ENCODE measurements at regions not wholly inside any gene's neighbourhood (a gene's known extent, or its start where the extent isn't known, plus 50 kb on each side); places are given as distances from the start of the nearest gene placed in this dataset.

DNA sequence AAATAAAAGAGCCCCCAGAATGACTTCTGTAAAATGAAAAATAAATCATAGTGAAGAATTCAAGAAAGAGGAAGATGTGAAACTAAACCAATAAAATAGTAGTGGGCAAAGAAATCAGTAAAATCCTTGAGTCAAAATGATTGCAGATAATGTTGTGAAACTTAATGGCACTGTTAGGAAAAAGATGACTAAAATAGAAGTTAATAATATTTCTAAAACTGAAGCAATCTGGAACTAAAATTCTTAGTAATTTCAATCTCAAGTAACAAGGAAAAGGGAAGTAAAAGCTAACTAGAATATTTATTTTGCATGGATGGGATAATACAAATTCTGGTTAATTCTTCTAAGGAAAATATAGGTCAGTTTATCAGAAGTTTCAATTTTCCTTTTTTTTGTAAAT lies 84.6 kb downstream of the TMCO5A start:
- CTCF ChIA-PET, result no interaction called here
- Histone ChIP-seq H3K27me3 (ENCODE audit: control insufficient read depth, insufficient read depth, low read length) (peaks cover 3% of the 10 kb centered on the region; the same call in 1 of the 2 replicates), H3K9me3 (ENCODE audit: control insufficient read depth, insufficient read depth, low read length) (no peaks in the 10 kb centered on the region; the same call in 1 of the 2 replicates), H3K14ac (replicated peaks; ENCODE audit: low read depth, low read length) (no peak overlapping the region), H3K4me3 (ENCODE audit: insufficient read depth, low read depth, low read length) (no peak overlapping the region), H3K79me1 (ENCODE audit: low read depth in 1 of 2, low read length in 2 of 2) (no peaks in the 10 kb centered on the region), H3K18ac (ENCODE audit: low read depth, low read length) (no peak overlapping the region), H3K23ac (ENCODE audit: low read depth, low read length) (no peak overlapping the region), H2AK5ac (ENCODE audit: low read depth, low read length) (no peak overlapping the region), H4K20me1 (ENCODE audit: insufficient read depth, low read length) (no peaks in the 10 kb centered on the region), H3K4ac (ENCODE audit: low read depth, low read length) (no peak overlapping the region), H4K91ac (ENCODE audit: insufficient read depth, low read depth, low read length) (no peak overlapping the region), H3K27ac (ENCODE audit: insufficient read depth, low read length) (no peak overlapping the region), H4K8ac (ENCODE audit: low read depth in 2 of 2, low read length in 2 of 2) (no peak overlapping the region), H3K36me3 (ENCODE audit: control insufficient read depth, insufficient read depth, low read length) (no peaks in the 10 kb centered on the region), H3K56ac (ENCODE audit: extremely low read depth, insufficient read depth, low read length) (no peak overlapping the region), H2BK15ac (ENCODE audit: low read depth, low read length) (no peak overlapping the region), H2BK120ac (ENCODE audit: low read depth, low read length) (no peak overlapping the region), H2BK20ac (ENCODE audit: low read depth, low read length) (no peak overlapping the region), H2BK5ac (ENCODE audit: low read depth, low read length, poor library complexity, severe bottlenecking) (no peak overlapping the region), H3K4me1 (ENCODE audit: control insufficient read depth, insufficient read depth, low read length) (no peaks in the 10 kb centered on the region), H2AK9ac (replicated peaks; ENCODE audit: low read depth, low read length, poor library complexity) (no peak overlapping the region), H2AFZ (replicated peaks; ENCODE audit: low read length, poor library complexity) (no peak overlapping the region), H3K4me2 (ENCODE audit: low read depth, low read length) (no peak overlapping the region), H3K9ac (ENCODE audit: low read depth, low read length) (no peak overlapping the region), H4K5ac (ENCODE audit: low read depth, low read length) (no peak overlapping the region), H3K9me1 (ENCODE audit: insufficient read depth, low read length) (no peaks in the 10 kb centered on the region)
- in situ Hi-C loops (cut with MboI; ENCODE audit: low sequenced_read_pairs), result no loop called here
- intact Hi-C loops (cut with micrococcal nuclease), result no loop called here
- ATAC-seq (ENCODE audit: low read depth), result no peak
- no TSS peak for BruUV-seq (replicated peaks)
- dilution Hi-C loops (cut with HindIII; ENCODE audit: low sequenced_read_pairs, unreplicated experiment), result no loop called here
- no peak for TF ChIP-seq SMC3 (IDR thresholded peaks at IDR 0.05; ENCODE audit: low read depth, low read length)
- DNase-seq, result no peak
- POLR2A ChIA-PET (ENCODE audit: unreplicated experiment), result no interaction called here

Data from IMR-90 (cell line).